Liver (tissue), 8 donors: ENCODE measurements at regions not wholly inside any gene's neighbourhood (a gene's known extent, or its start where the extent isn't known, plus 50 kb on each side); places are given as distances from the start of the nearest gene placed in this dataset.
"Not testable (repeated sequence)": the region's sequence is repeated elsewhere in the genome, so short reads cannot be mapped to it uniquely, and the experiment has no call there.

ENCODE experiments used
- DNase-seq: peaks from one replicate; pipeline ENCODE4 v3.0.0-alpha.2; 2017; ENCODE audit warnings: low spot score
- H3K27ac ChIP-seq, 2 donors: one replicate each; pipeline ENCODE4 v1.7.0; 2013; ENCODE audit warnings: inconsistent platforms in 2 of 2, low read length in 2 of 2, control low read depth in 1 of 2, low read depth in 1 of 2, mild to moderate bottlenecking in 1 of 2
- H3K27me3 ChIP-seq, 4 donors: one replicate each; pipeline versions ENCODE4 v1.6.1 to v1.7.0; 2013; ENCODE audit warnings: low read length in 3 of 4, inconsistent platforms in 1 of 4, mild to moderate bottlenecking in 1 of 4, moderate library complexity in 1 of 4; ENCODE audit not compliant: control insufficient read depth in 4 of 4, insufficient read depth in 4 of 4
- H3K36me3 ChIP-seq, 4 donors: one replicate each; pipeline versions ENCODE4 v1.6.1 to v1.7.0; 2013; ENCODE audit warnings: low read length in 3 of 4, mild to moderate bottlenecking in 3 of 4, low read depth in 1 of 4, moderate library complexity in 1 of 4; ENCODE audit not compliant: control insufficient read depth in 4 of 4, insufficient read depth in 3 of 4
- H3K4me1 ChIP-seq, 4 donors: one replicate each; pipeline versions ENCODE4 v1.6.1 to v1.7.0; 2013; ENCODE audit warnings: low read length in 3 of 4, mild to moderate bottlenecking in 3 of 4, moderate library complexity in 1 of 4; ENCODE audit not compliant: control insufficient read depth in 4 of 4, insufficient read depth in 4 of 4
- H3K4me3 ChIP-seq, 3 donors: one replicate each; pipeline versions ENCODE4 v1.6.1 to v1.7.0; 2013; ENCODE audit warnings: low read length in 3 of 3, control low read depth in 1 of 3, low read depth in 1 of 3, mild to moderate bottlenecking in 1 of 3
- H3K9ac ChIP-seq, 2 donors: one replicate each; pipeline ENCODE4 v1.7.0; 2013; ENCODE audit warnings: low read length in 2 of 2, mild to moderate bottlenecking in 2 of 2, moderate library complexity in 2 of 2, control low read depth in 1 of 2, low read depth in 1 of 2
- H3K9me3 ChIP-seq, 4 donors: one replicate each; pipeline versions ENCODE4 v1.6.1 to v1.7.0; 2013; ENCODE audit warnings: low read length in 3 of 4; ENCODE audit not compliant: control insufficient read depth in 4 of 4
- EGR1 ChIP-seq, 2 donors: IDR thresholded peaks; 2 replicates each; pipeline ENCODE4 v1.6.1; 2016 to 2018; ENCODE audit warnings: antibody characterized with exemption in 2 of 2, low read depth in 2 of 2
- FOXA1 ChIP-seq: IDR thresholded peaks from 2 replicates; pipeline ENCODE4 v1.6.1; 2016; ENCODE audit warnings: antibody characterized with exemption
- FOXA2 ChIP-seq: IDR thresholded peaks from 2 replicates; pipeline ENCODE4 v1.6.1; 2016; ENCODE audit warnings: antibody characterized with exemption
- GABPA ChIP-seq, 2 donors: IDR thresholded peaks in 1 of 2; conservative IDR thresholded peaks in 1 of 2; 2 replicates each; pipeline ENCODE4 v1.6.1; 2016; ENCODE audit warnings: antibody characterized with exemption in 2 of 2, mild to moderate bottlenecking in 1 of 2, moderate library complexity in 1 of 2
- HNF4A ChIP-seq, 2 donors: conservative IDR thresholded peaks; 2 replicates each; pipeline ENCODE4 v1.6.1; 2016; ENCODE audit warnings: antibody characterized with exemption in 2 of 2, mild to moderate bottlenecking in 2 of 2
- HNF4G ChIP-seq: IDR thresholded peaks from 2 replicates; pipeline ENCODE4 v1.6.1; 2016; ENCODE audit warnings: antibody characterized with exemption
- NR2F2 ChIP-seq: IDR thresholded peaks from 2 replicates; pipeline ENCODE4 v1.6.1; 2016; ENCODE audit warnings: antibody characterized with exemption
- RAD21 ChIP-seq, 2 donors: IDR thresholded peaks; 2 replicates each; pipeline ENCODE4 v1.6.1; 2016; ENCODE audit warnings: antibody characterized with exemption in 2 of 2, mild to moderate bottlenecking in 2 of 2
- RXRA ChIP-seq, 2 donors: IDR thresholded peaks; 2 replicates each; pipeline ENCODE4 v1.6.1; 2017 to 2018; ENCODE audit warnings: antibody characterized with exemption in 2 of 2, mild to moderate bottlenecking in 1 of 2
- SP1 ChIP-seq: IDR thresholded peaks from 2 replicates; pipeline ENCODE4 v1.6.1; 2018; ENCODE audit warnings: antibody characterized with exemption, mild to moderate bottlenecking
- TAF1 ChIP-seq: conservative IDR thresholded peaks from 2 replicates; pipeline ENCODE4 v1.6.1; 2016; ENCODE audit warnings: antibody characterized with exemption, mild to moderate bottlenecking
- YY1 ChIP-seq: IDR thresholded peaks from 2 replicates; pipeline ENCODE4 v1.6.1; 2016; ENCODE audit warnings: antibody characterized with exemption, mild to moderate bottlenecking
- WGBS: extraction: QIAGEN DNeasy Blood & Tissue Kit; methylation state at CpG from one replicate; pipeline ENCODE4 v1.1.7; 2013; 5-methylcytosine and 5-hydroxymethylcytosine counted together
- TF ChIP-seq, protein P1 (sequence below): IDR thresholded peaks from 2 replicates; pipeline ENCODE4 v1.6.1; 2016; ENCODE audit warnings: antibody characterized with exemption
- TF ChIP-seq, protein P2 (sequence below): IDR thresholded peaks from 2 replicates; pipeline ENCODE4 v1.6.1; 2016; ENCODE audit warnings: antibody characterized with exemption, mild to moderate bottlenecking
- TF ChIP-seq, protein P3 (sequence below): IDR thresholded peaks from 2 replicates; pipeline ENCODE4 v1.6.1; 2016; ENCODE audit warnings: antibody characterized with exemption
- TF ChIP-seq, protein P4 (sequence below): IDR thresholded peaks from 2 replicates; pipeline ENCODE4 v1.6.1; 2016; ENCODE audit warnings: antibody characterized with exemption
- TF ChIP-seq, protein P5 (sequence below): fragments of 150-350 bp; IDR thresholded peaks from 2 replicates; pipeline ENCODE4 v1.5.1; 2017; ENCODE audit warnings: improper control_type of control experiment, low read depth, low read length; ENCODE audit not compliant: missing input control
- donor health status: healthy.
- donor health status: healthy.
- donor health status: healthy.
- donor health status: healthy.
- donor health status: healthy.

DNA sequence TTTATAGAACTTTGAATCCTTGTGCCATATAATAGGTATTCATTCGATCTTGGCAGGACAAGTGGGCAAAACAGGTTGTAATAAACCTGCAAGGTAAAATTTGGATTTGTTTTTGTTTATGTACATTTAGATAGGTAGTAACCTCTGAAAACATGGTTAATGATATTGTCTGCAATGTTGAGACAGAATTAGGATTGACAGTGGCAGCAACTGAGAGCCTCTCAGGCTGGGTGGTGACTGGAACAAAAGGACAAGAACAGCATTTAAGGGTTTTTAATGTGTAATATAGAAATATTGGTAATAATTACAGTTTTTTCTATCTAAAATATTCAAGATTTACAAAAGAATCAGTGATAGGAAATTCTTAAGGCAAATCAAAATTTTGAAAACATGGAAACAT, 382.0 kb downstream of the TFAP2B start:
- TF ChIP-seq GABPA (IDR thresholded peaks at IDR 0.05 in 1 of 2, conservative IDR thresholded peaks at IDR 0.05 in 1 of 2), result no peak
- TF ChIP-seq, protein P1, sequence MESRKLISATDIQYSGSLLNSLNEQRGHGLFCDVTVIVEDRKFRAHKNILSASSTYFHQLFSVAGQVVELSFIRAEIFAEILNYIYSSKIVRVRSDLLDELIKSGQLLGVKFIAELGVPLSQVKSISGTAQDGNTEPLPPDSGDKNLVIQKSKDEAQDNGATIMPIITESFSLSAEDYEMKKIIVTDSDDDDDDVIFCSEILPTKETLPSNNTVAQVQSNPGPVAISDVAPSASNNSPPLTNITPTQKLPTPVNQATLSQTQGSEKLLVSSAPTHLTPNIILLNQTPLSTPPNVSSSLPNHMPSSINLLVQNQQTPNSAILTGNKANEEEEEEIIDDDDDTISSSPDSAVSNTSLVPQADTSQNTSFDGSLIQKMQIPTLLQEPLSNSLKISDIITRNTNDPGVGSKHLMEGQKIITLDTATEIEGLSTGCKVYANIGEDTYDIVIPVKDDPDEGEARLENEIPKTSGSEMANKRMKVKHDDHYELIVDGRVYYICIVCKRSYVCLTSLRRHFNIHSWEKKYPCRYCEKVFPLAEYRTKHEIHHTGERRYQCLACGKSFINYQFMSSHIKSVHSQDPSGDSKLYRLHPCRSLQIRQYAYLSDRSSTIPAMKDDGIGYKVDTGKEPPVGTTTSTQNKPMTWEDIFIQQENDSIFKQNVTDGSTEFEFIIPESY, result no peak
- TF ChIP-seq YY1, result no peak
- TF ChIP-seq TAF1, result no peak
- TF ChIP-seq FOXA2, result no peak
- Histone ChIP-seq H3K36me3 (no peaks in the 10 kb centered on the region), H3K4me1 (peaks cover 0 to 5% (median 2%) of the 10 kb centered on the region in 4 donors), H3K9ac (no peak overlapping the region), H3K9me3 (no peaks in the 10 kb centered on the region), H3K27me3 (no peaks in the 10 kb centered on the region), H3K27ac (no peak overlapping the region), H3K4me3 (no peak overlapping the region)
- DNase-seq, result no peak
- WGBS, result 45% methylated on average over 1 of the region's 1 CpG

DNA sequence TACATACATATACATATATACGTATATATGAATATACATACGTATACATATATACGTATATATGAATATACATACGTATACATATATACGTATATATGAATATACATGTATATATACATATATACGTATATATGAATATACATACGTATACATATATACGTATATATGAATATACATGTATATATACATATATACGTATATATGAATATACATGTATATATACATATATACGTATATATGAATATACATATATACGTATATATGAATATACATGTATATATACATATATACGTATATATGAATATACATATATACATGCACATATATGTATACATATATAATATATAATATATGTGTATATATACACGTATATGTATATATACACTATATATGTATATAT, 384.0 kb downstream of the TFAP2B start:
- not testable (repeated sequence) for H3K27me3 ChIP-seq, H3K9ac ChIP-seq, H3K4me3 ChIP-seq, H3K9me3 ChIP-seq, DNase-seq, H3K4me1 ChIP-seq, H3K27ac ChIP-seq, H3K36me3 ChIP-seq
- 91% methylated on average over 13 of the region's 13 CpGs for WGBS

DNA sequence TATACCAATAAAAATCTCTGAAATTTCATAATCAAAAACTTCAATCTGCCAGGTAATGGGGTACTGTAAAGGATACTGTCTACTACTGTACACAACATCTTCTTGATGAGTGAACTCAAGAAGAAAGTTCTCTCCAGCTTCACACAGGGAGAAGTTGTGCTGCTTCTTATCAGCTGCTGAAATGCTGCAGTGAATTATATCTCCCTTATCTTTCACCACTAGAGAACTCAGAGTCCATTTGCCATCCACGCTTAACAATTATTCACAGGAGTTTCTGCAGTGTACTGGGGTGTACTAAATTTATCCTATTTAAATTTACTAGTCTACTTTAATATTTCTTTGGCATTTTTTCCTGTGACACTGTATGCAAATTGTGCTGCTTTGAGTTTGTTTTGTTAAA, 384.8 kb downstream of the TFAP2B start:
- no peaks in the 10 kb centered on the region for H3K27me3 ChIP-seq
- no peaks in the 10 kb centered on the region for H3K36me3 ChIP-seq
- WGBS, result 27% methylated on average over 1 of the region's 1 CpG
- TF ChIP-seq YY1 (no peak), HNF4G (no peak), FOXA1 (no peak), EGR1 (IDR thresholded peaks at IDR 0.05; ENCODE audit: low read depth in 2 of 2) (no peak), RXRA (IDR thresholded peaks at IDR 0.05) (no peak), SP1 (no peak), GABPA (IDR thresholded peaks at IDR 0.05 in 1 of 2, conservative IDR thresholded peaks at IDR 0.05 in 1 of 2) (no peak), NR2F2 (no peak), RAD21 (IDR thresholded peaks at IDR 0.05) (no peak), HNF4A (conservative IDR thresholded peaks at IDR 0.05) (no peak), FOXA2 (no peak)
- TF ChIP-seq, protein P2, sequence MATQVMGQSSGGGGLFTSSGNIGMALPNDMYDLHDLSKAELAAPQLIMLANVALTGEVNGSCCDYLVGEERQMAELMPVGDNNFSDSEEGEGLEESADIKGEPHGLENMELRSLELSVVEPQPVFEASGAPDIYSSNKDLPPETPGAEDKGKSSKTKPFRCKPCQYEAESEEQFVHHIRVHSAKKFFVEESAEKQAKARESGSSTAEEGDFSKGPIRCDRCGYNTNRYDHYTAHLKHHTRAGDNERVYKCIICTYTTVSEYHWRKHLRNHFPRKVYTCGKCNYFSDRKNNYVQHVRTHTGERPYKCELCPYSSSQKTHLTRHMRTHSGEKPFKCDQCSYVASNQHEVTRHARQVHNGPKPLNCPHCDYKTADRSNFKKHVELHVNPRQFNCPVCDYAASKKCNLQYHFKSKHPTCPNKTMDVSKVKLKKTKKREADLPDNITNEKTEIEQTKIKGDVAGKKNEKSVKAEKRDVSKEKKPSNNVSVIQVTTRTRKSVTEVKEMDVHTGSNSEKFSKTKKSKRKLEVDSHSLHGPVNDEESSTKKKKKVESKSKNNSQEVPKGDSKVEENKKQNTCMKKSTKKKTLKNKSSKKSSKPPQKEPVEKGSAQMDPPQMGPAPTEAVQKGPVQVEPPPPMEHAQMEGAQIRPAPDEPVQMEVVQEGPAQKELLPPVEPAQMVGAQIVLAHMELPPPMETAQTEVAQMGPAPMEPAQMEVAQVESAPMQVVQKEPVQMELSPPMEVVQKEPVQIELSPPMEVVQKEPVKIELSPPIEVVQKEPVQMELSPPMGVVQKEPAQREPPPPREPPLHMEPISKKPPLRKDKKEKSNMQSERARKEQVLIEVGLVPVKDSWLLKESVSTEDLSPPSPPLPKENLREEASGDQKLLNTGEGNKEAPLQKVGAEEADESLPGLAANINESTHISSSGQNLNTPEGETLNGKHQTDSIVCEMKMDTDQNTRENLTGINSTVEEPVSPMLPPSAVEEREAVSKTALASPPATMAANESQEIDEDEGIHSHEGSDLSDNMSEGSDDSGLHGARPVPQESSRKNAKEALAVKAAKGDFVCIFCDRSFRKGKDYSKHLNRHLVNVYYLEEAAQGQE, result no peak
- TF ChIP-seq, protein P1, result no peak
- TF ChIP-seq, protein P3, sequence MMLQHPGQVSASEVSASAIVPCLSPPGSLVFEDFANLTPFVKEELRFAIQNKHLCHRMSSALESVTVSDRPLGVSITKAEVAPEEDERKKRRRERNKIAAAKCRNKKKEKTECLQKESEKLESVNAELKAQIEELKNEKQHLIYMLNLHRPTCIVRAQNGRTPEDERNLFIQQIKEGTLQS, result no peak
- TF ChIP-seq, protein P4, sequence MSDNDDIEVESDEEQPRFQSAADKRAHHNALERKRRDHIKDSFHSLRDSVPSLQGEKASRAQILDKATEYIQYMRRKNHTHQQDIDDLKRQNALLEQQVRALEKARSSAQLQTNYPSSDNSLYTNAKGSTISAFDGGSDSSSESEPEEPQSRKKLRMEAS, result no peak
- TF ChIP-seq, protein P5, sequence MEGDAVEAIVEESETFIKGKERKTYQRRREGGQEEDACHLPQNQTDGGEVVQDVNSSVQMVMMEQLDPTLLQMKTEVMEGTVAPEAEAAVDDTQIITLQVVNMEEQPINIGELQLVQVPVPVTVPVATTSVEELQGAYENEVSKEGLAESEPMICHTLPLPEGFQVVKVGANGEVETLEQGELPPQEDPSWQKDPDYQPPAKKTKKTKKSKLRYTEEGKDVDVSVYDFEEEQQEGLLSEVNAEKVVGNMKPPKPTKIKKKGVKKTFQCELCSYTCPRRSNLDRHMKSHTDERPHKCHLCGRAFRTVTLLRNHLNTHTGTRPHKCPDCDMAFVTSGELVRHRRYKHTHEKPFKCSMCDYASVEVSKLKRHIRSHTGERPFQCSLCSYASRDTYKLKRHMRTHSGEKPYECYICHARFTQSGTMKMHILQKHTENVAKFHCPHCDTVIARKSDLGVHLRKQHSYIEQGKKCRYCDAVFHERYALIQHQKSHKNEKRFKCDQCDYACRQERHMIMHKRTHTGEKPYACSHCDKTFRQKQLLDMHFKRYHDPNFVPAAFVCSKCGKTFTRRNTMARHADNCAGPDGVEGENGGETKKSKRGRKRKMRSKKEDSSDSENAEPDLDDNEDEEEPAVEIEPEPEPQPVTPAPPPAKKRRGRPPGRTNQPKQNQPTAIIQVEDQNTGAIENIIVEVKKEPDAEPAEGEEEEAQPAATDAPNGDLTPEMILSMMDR, result no peak
- no peak for DNase-seq
- no peak overlapping the region for H3K9ac ChIP-seq
- H3K27ac ChIP-seq, result no peak overlapping the region
- H3K4me3 ChIP-seq, result no peak overlapping the region
- H3K9me3 ChIP-seq, result no peaks in the 10 kb centered on the region
- peaks cover 0 to 5% (median 2%) of the 10 kb centered on the region in 4 donors for H3K4me1 ChIP-seq
